Activated CD4-positive, alpha-beta memory T cell treated with anti-CD3 and anti-CD28 coated beads, Interleukin-2, amount 10 ng/mL, durations not matched to agents 7 days and 5 days (primary cell): ENCODE measurements at regions not wholly inside any gene's neighbourhood (a gene's known extent, or its start where the extent isn't known, plus 50 kb on each side); places are given as distances from the start of the nearest gene placed in this dataset.
A peak's percentile ranks its signal among the peaks of the same experiment; 100 is the strongest.
"Not testable (repeated sequence)": the region's sequence is repeated elsewhere in the genome, so short reads cannot be mapped to it uniquely, and the experiment has no call there.

ENCODE experiments used
- CTCF ChIA-PET: fragments of 350-600 bp; sonication (Branson Sonifier 250); formaldehyde crosslinking; loops from one replicate; lab custom pipeline; 2021; ENCODE audit warnings: antibody characterized with exemption, inconsistent platforms; lab: Charles Lee
- POLR2A ChIA-PET: fragments of 350-600 bp; sonication (Branson Sonifier 250); formaldehyde crosslinking; loops from one replicate; lab custom pipeline; 2021; ENCODE audit warnings: antibody characterized with exemption; lab: Charles Lee
- DNase-seq: peaks from one replicate; pipeline ENCODE4 v3.0.0-alpha.2; 2020
- H3K27ac Mint-ChIP-seq: one replicate; pipeline ENCODE4 v1.8.0; 2021; ENCODE audit warnings: mild to moderate bottlenecking, mixed read lengths
- H3K27me3 Mint-ChIP-seq: one replicate; pipeline ENCODE4 v1.8.0; 2021; ENCODE audit warnings: mixed read lengths
- H3K36me3 Mint-ChIP-seq: one replicate; pipeline ENCODE4 v1.8.0; 2021; ENCODE audit warnings: low read depth, mixed read lengths
- H3K4me1 Mint-ChIP-seq: one replicate; pipeline ENCODE4 v1.8.0; 2021; ENCODE audit warnings: mixed read lengths
- H3K4me3 Mint-ChIP-seq: one replicate; pipeline ENCODE4 v1.8.0; 2021; ENCODE audit warnings: mild to moderate bottlenecking, mixed read lengths
- H3K9me3 Mint-ChIP-seq: one replicate; pipeline ENCODE4 v1.8.0; 2021; ENCODE audit warnings: mixed read lengths

- no peak for DNase-seq
- ChIA-PET CTCF (interaction anchor here (0.6 kb wide), 1 partner anchor 116 kb away, joined by 3 read pairs; no protein-coding TSS in a partner anchor), POLR2A (interaction anchor here (1.0 kb wide), 1 partner anchor 44 kb away, joined by 3 read pairs; no protein-coding TSS in a partner anchor)
- H3K9me3 Mint-ChIP-seq, result peaks cover 18% of the 10 kb centered on the region
- H3K27ac Mint-ChIP-seq, result no peak overlapping the region
- no peak overlapping the region for H3K4me3 Mint-ChIP-seq
- H3K4me1 Mint-ChIP-seq, result peaks cover 39% of the 10 kb centered on the region
- peaks cover 28% of the 10 kb centered on the region for H3K36me3 Mint-ChIP-seq
- H3K27me3 Mint-ChIP-seq, result peaks cover 1% of the 10 kb centered on the region
Observed at GRCh38 chr1:199085903-199086302, 447.1 kb downstream of the PTPRC start.

GRCh38 chr1:199087144-199087543 lies 448.3 kb downstream of the PTPRC start:
- H3K4me3 Mint-ChIP-seq, result no peak overlapping the region
- POLR2A ChIA-PET, result interaction anchor here (1.3 kb wide), 1 partner anchor 12 kb away, joined by 3 read pairs; no protein-coding TSS in a partner anchor
- H3K4me1 Mint-ChIP-seq, result peaks cover 44% of the 10 kb centered on the region
- H3K27ac Mint-ChIP-seq, result no peak overlapping the region
- H3K9me3 Mint-ChIP-seq, result peaks cover 26% of the 10 kb centered on the region
- CTCF ChIA-PET, result interaction anchor here (1.2 kb wide), 1 partner anchor 26 kb away, joined by 3 read pairs; no protein-coding TSS in a partner anchor
- DNase-seq, result no peak
- H3K27me3 Mint-ChIP-seq, result peaks cover 1% of the 10 kb centered on the region
- peaks cover 38% of the 10 kb centered on the region for H3K36me3 Mint-ChIP-seq

GRCh38 chr1:199089393-199090122 lies 450.7 kb downstream of the PTPRC start:
- Mint-ChIP-seq H3K27ac (peak overlapping the region; percentile 63), H3K4me1 (peaks cover 42% of the 10 kb centered on the region), H3K9me3 (peaks cover 43% of the 10 kb centered on the region), H3K36me3 (peaks cover 49% of the 10 kb centered on the region), H3K27me3 (no peaks in the 10 kb centered on the region), H3K4me3 (no peak overlapping the region)
- DNase-seq, result peak; percentile 60
- ChIA-PET CTCF (interaction anchor here (2.0 kb wide), 1 partner anchor 24 kb away, joined by 7 read pairs; no protein-coding TSS in a partner anchor), POLR2A (interaction anchor here (0.6 to 1.9 kb wide), 6 partner anchors 46 to 155 kb away, joined by 3 to 12 read pairs (median 5); no protein-coding TSS in a partner anchor)

- H3K4me3 Mint-ChIP-seq, H3K27ac Mint-ChIP-seq, DNase-seq, POLR2A ChIA-PET, CTCF ChIA-PET, H3K27me3 Mint-ChIP-seq: not testable (repeated sequence)
- Mint-ChIP-seq H3K9me3 (peaks cover 44% of the 10 kb centered on the region), H3K4me1 (peaks cover 11% of the 10 kb centered on the region), H3K36me3 (peaks cover 30% of the 10 kb centered on the region)
Observed at GRCh38 chr1:199095628-199096027, 456.8 kb downstream of the PTPRC start.

DNA sequence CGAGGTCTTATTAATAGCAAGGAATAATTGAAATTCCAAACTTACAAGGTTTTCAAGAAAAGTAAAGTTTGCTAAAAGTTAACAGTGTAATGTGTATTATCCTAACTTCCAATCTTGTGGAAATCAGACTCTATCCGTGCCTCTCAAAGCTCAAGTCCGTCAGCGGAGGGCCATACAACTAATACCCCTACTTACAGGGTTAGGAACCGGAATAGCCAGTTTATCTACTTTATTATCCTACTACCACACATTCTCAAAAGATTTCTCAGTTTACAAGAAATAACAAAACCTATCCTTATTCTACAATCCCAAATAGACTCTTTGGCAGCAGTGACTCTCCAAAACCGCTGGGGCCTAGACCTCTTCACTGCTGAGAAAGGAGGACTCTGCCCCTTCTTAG lies 457.8 kb downstream of the PTPRC start:
- Mint-ChIP-seq H3K27me3 (no peaks in the 10 kb centered on the region), H3K27ac (no peak overlapping the region), H3K36me3 (peaks cover 31% of the 10 kb centered on the region), H3K4me3 (no peak overlapping the region), H3K4me1 (peaks cover 3% of the 10 kb centered on the region), H3K9me3 (peaks cover 43% of the 10 kb centered on the region)
- ChIA-PET POLR2A (no interaction called here), CTCF (interaction anchor here (1.5 kb wide), 1 partner anchor 17 kb away, joined by 5 read pairs; no protein-coding TSS in a partner anchor)
- DNase-seq, result no peak

- POLR2A ChIA-PET, result no interaction called here
- Mint-ChIP-seq H3K27me3 (no peaks in the 10 kb centered on the region), H3K4me3 (no peak overlapping the region), H3K4me1 (peaks cover 6% of the 10 kb centered on the region), H3K36me3 (peaks cover 19% of the 10 kb centered on the region), H3K9me3 (peaks cover 33% of the 10 kb centered on the region), H3K27ac (no peak overlapping the region)
- DNase-seq, result no peak
- CTCF ChIA-PET, result no interaction called here
Observed at GRCh38 chr1:199098468-199098867, 459.6 kb downstream of the PTPRC start.

- H3K4me3 Mint-ChIP-seq, result no peak overlapping the region
- POLR2A ChIA-PET, result no interaction called here
- H3K27ac Mint-ChIP-seq, result no peak overlapping the region
- H3K36me3 Mint-ChIP-seq, result peaks cover 23% of the 10 kb centered on the region
- no peaks in the 10 kb centered on the region for H3K27me3 Mint-ChIP-seq
- no peak for DNase-seq
- peaks cover 25% of the 10 kb centered on the region for H3K9me3 Mint-ChIP-seq
- peaks cover 3% of the 10 kb centered on the region for H3K4me1 Mint-ChIP-seq
- CTCF ChIA-PET, result no interaction called here
Observed at GRCh38 chr1:199101139-199101538, 462.3 kb downstream of the PTPRC start.

- DNase-seq, result no peak
- POLR2A ChIA-PET, result no interaction called here
- peaks cover 28% of the 10 kb centered on the region for H3K9me3 Mint-ChIP-seq
- no peak overlapping the region for H3K27ac Mint-ChIP-seq
- no peaks in the 10 kb centered on the region for H3K27me3 Mint-ChIP-seq
- H3K36me3 Mint-ChIP-seq, result peaks cover 24% of the 10 kb centered on the region
- peaks cover 3% of the 10 kb centered on the region for H3K4me1 Mint-ChIP-seq
- no peak overlapping the region for H3K4me3 Mint-ChIP-seq
- CTCF ChIA-PET, result no interaction called here
Observed at GRCh38 chr1:199101635-199102034, 462.8 kb downstream of the PTPRC start.

DNA sequence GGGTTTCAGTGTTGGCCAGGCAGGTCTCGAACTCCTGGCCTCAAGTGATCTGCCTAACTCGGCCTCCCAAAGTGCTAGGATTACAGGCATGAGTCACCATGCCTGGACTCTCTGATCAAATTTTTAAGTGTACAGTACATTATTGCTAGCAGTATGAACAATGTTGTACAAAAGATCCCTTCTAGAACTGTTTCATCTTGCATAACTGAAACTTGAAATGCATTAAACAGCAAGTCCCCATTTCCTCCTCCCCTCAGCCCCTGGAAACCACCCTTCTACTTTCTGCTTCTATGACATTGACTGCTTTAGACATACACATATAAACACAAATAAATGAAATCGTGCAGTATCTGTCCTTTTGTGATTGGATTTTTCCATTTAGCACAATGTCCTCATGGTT lies 463.4 kb downstream of the PTPRC start:
- CTCF ChIA-PET, result no interaction called here
- H3K36me3 Mint-ChIP-seq, result peaks cover 24% of the 10 kb centered on the region
- no peak overlapping the region for H3K27ac Mint-ChIP-seq
- peaks cover 26% of the 10 kb centered on the region for H3K9me3 Mint-ChIP-seq
- no peak overlapping the region for H3K4me3 Mint-ChIP-seq
- DNase-seq, result no peak
- no peaks in the 10 kb centered on the region for H3K27me3 Mint-ChIP-seq
- peaks cover 3% of the 10 kb centered on the region for H3K4me1 Mint-ChIP-seq
- POLR2A ChIA-PET, result no interaction called here

DNA sequence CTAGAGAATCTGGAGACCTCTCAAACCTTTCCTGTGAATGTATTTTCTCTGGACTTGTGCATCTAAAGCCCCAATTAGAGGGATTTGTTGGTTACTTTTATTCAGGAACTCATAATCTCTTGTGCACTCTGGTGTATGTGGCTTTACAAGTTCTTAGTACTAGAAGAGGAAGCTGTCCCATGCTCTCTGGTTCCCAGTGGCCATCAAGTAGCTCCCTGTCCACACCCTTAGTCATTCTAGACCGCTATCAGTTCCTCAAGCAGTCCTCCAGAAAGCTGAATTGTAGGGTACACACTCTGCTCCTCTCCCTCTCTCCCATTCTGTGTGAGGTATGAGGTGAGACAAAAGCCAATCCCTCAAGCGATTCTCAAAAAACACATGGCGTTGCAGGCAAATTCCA lies 470.3 kb downstream of the PTPRC start:
- ChIA-PET POLR2A (interaction anchor here (0.9 kb wide), 1 partner anchor 172 kb away, joined by 3 read pairs; no protein-coding TSS in a partner anchor), CTCF (interaction anchor here (1.7 kb wide), 1 partner anchor 339 kb away, joined by 3 read pairs; no protein-coding TSS in a partner anchor)
- H3K36me3 Mint-ChIP-seq, result peaks cover 30% of the 10 kb centered on the region
- peaks cover 30% of the 10 kb centered on the region for H3K9me3 Mint-ChIP-seq
- DNase-seq, result no peak
- no peak overlapping the region for H3K4me3 Mint-ChIP-seq
- peaks cover 10% of the 10 kb centered on the region for H3K4me1 Mint-ChIP-seq
- no peaks in the 10 kb centered on the region for H3K27me3 Mint-ChIP-seq
- no peak overlapping the region for H3K27ac Mint-ChIP-seq

GRCh38 chr1:199112365-199112764 lies 473.5 kb downstream of the PTPRC start:
- POLR2A ChIA-PET, result interaction anchor here (0.7 to 2.6 kb wide), 7 partner anchors 71 to 356 kb away, joined by 3 to 18 read pairs (median 4); no protein-coding TSS in a partner anchor
- peaks cover 10% of the 10 kb centered on the region for H3K4me1 Mint-ChIP-seq

DNA sequence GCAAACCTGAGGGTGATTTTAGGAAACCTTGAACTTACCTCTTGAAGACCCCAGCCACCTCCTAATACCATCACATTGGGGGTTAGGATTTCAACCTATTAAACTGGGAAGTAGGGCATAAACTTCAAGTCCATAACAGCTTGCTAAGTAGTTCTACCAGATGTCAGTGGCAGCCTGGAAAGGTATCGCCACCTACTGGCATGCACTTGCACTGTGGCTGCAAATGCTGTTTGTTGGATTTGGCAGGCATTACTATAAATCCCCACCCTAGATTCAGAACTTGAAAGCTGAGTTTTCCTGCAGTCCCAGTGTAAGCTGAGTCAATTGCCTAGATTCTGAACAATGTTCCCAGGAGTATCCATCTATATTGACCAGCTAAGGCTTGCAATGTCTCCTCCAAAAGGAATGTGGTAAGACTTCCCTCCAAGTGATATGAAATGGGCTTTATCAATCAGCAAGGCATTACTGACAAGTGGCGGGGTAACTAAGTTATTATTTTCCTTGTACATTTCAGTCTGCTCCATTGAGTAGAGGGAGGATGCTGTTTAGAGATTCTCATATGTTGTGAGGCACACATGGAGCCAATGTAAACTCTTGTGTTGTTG lies 474.5 kb downstream of the PTPRC start:
- no peak overlapping the region for H3K4me3 Mint-ChIP-seq
- H3K9me3 Mint-ChIP-seq, result peaks cover 10% of the 10 kb centered on the region
- no peaks in the 10 kb centered on the region for H3K27me3 Mint-ChIP-seq
- CTCF ChIA-PET, result interaction anchor here (0.6 to 3.2 kb wide), 61 partner anchors 9 to 649 kb away, joined by 3 to 22 read pairs (median 5); no protein-coding TSS in a partner anchor
- DNase-seq, result peak; percentile 77
- H3K27ac Mint-ChIP-seq, result no peak overlapping the region
- H3K4me1 Mint-ChIP-seq, result peaks cover 10% of the 10 kb centered on the region
- POLR2A ChIA-PET, result interaction anchor here (0.9 to 2.6 kb wide), 7 partner anchors 72 to 357 kb away, joined by 3 to 18 read pairs (median 4); no protein-coding TSS in a partner anchor
- H3K36me3 Mint-ChIP-seq, result peaks cover 13% of the 10 kb centered on the region

More at GRCh38 chr1:199112365-199112764, 473.5 kb downstream of the PTPRC start:
- no peaks in the 10 kb centered on the region for H3K27me3 Mint-ChIP-seq
- CTCF ChIA-PET, result interaction anchor here (0.6 to 3.2 kb wide), 52 partner anchors 8 to 648 kb away, joined by 3 to 22 read pairs (median 5); no protein-coding TSS in a partner anchor
- peaks cover 15% of the 10 kb centered on the region for H3K36me3 Mint-ChIP-seq
- no peak overlapping the region for H3K27ac Mint-ChIP-seq
- H3K9me3 Mint-ChIP-seq, result peaks cover 12% of the 10 kb centered on the region
- no peak for DNase-seq
- H3K4me3 Mint-ChIP-seq, result no peak overlapping the region

GRCh38 chr1:199116488-199116887 lies 477.6 kb downstream of the PTPRC start:
- Mint-ChIP-seq H3K27me3 (no peaks in the 10 kb centered on the region), H3K36me3 (peaks cover 3% of the 10 kb centered on the region), H3K4me3 (no peak overlapping the region), H3K4me1 (peaks cover 10% of the 10 kb centered on the region), H3K9me3 (peaks cover 5% of the 10 kb centered on the region), H3K27ac (no peak overlapping the region)
- no peak for DNase-seq
- CTCF ChIA-PET, result no interaction called here
- POLR2A ChIA-PET, result no interaction called here
